IMR-90 (cell line): ENCODE measurements at regions not wholly inside any gene's neighbourhood (a gene's known extent, or its start where the extent isn't known, plus 50 kb on each side); places are given as distances from the start of the nearest gene placed in this dataset.

Experiments used
- ATAC-seq: fragments of 200-7000 bp; cut with Tn5 transposase; 2 replicates; pipeline ENCODE4 v1.9.1; 2020; ENCODE audit warnings: low read depth, mild to moderate bottlenecking, moderate library complexity
- BruUV-seq: library from RNA; stranded (reverse); fragments of 400-500 nt; replicated peaks from 2 replicates; lab custom pipeline; 2021; lab: Mats Ljungman, UMichigan
- CTCF ChIA-PET: fragments of 300-600 bp; formaldehyde crosslinking; extraction: SDS; loops from one replicate; lab custom pipeline; 2021; ENCODE audit warnings: antibody characterized with exemption; lab: Yijun Ruan, JAX
- POLR2A ChIA-PET: fragments of 300-600 bp; sonication (Branson Sonifier 250); formaldehyde crosslinking; loops from one replicate; lab custom pipeline; 2022; ENCODE audit warnings: antibody characterized with exemption; ENCODE audit not compliant: unreplicated experiment; lab: Charles Lee
- DNase-seq: peaks from one replicate; pipeline ENCODE4 v3.0.0; 2013
- H2AFZ ChIP-seq: replicated peaks from 2 replicates; pipeline ENCODE3; 2013; ENCODE audit warnings: low read length, mild to moderate bottlenecking; ENCODE audit not compliant: poor library complexity
- H2AK5ac ChIP-seq: 2 replicates; pipeline ENCODE4 v1.6.1; 2013; ENCODE audit warnings: low read depth, low read length, inconsistent platforms
- H2AK9ac ChIP-seq: replicated peaks from 2 replicates; pipeline ENCODE3; 2013; ENCODE audit warnings: mild to moderate bottlenecking, low read depth, low read length, moderate library complexity; ENCODE audit not compliant: poor library complexity
- H2BK120ac ChIP-seq: 2 replicates; pipeline ENCODE4 v1.6.1; 2013; ENCODE audit warnings: low read depth, low read length, inconsistent platforms
- H2BK15ac ChIP-seq: 3 replicates; pipeline ENCODE4 v1.6.1; 2013; ENCODE audit warnings: low read depth, low read length, inconsistent platforms
- H2BK20ac ChIP-seq: 2 replicates; pipeline ENCODE4 v1.6.1; 2013; ENCODE audit warnings: low read depth, mild to moderate bottlenecking, inconsistent platforms, low read length, moderate library complexity
- H2BK5ac ChIP-seq: 2 replicates; pipeline ENCODE4 v1.6.1; 2013; ENCODE audit warnings: mild to moderate bottlenecking, low read depth, low read length, inconsistent platforms; ENCODE audit not compliant: poor library complexity, severe bottlenecking
- H3K14ac ChIP-seq: replicated peaks from 2 replicates; pipeline ENCODE4 v1.6.1; 2013; ENCODE audit warnings: low read depth, low read length, inconsistent platforms
- H3K18ac ChIP-seq: 2 replicates; pipeline ENCODE4 v1.6.1; 2013; ENCODE audit warnings: low read depth, low read length, control low read depth
- H3K23ac ChIP-seq: 2 replicates; pipeline ENCODE4 v1.6.1; 2013; ENCODE audit warnings: low read depth, low read length, inconsistent platforms
- H3K27ac ChIP-seq: 2 replicates; pipeline ENCODE4 v1.5.1; 2013; ENCODE audit warnings: mild to moderate bottlenecking, control low read depth, low read length; ENCODE audit not compliant: insufficient read depth
- H3K27me3 ChIP-seq: 2 replicates; pipeline ENCODE4 v1.6.1; 2013; ENCODE audit warnings: low read length; ENCODE audit not compliant: control insufficient read depth, insufficient read depth
- H3K36me3 ChIP-seq: 2 replicates; pipeline ENCODE4 v1.6.1; 2013; ENCODE audit warnings: low read length, mixed read lengths; ENCODE audit not compliant: control insufficient read depth, insufficient read depth
- H3K4ac ChIP-seq: 2 replicates; pipeline ENCODE4 v1.6.1; 2013; ENCODE audit warnings: low read depth, low read length, inconsistent platforms
- H3K4me1 ChIP-seq: 2 replicates; pipeline ENCODE4 v1.6.1; 2013; ENCODE audit warnings: low read length, mixed read lengths; ENCODE audit not compliant: control insufficient read depth, insufficient read depth
- H3K4me2 ChIP-seq: 2 replicates; pipeline ENCODE4 v1.6.1; 2013; ENCODE audit warnings: low read depth, mild to moderate bottlenecking, control low read depth, low read length, moderate library complexity
- H3K4me3 ChIP-seq: 2 replicates; pipeline ENCODE4 v1.5.1; 2013; ENCODE audit warnings: low read depth, mild to moderate bottlenecking, control low read depth, low read length, moderate library complexity; ENCODE audit not compliant: insufficient read depth
- H3K56ac ChIP-seq: 2 replicates; pipeline ENCODE4 v1.6.1; 2013; ENCODE audit warnings: low read length, inconsistent platforms; ENCODE audit not compliant: insufficient read depth; ENCODE audit errors: extremely low read depth
- H3K79me1 ChIP-seq, 2 experiments: 2 replicates each; pipeline ENCODE4 v1.6.1; 2013; ENCODE audit warnings: low read length in 2 of 2, inconsistent platforms in 1 of 2, low read depth in 1 of 2
- H3K9ac ChIP-seq: 2 replicates; pipeline ENCODE4 v1.6.1; 2013; ENCODE audit warnings: low read depth, low read length, control low read depth
- H3K9me1 ChIP-seq: 2 replicates; pipeline ENCODE4 v1.6.1; 2013; ENCODE audit warnings: low read length, inconsistent platforms; ENCODE audit not compliant: insufficient read depth
- H3K9me3 ChIP-seq: 2 replicates; pipeline ENCODE4 v1.6.1; 2013; ENCODE audit warnings: low read length; ENCODE audit not compliant: control insufficient read depth, insufficient read depth
- H4K20me1 ChIP-seq: 2 replicates; pipeline ENCODE4 v1.6.1; 2013; ENCODE audit warnings: low read length, inconsistent platforms; ENCODE audit not compliant: insufficient read depth
- H4K5ac ChIP-seq: 2 replicates; pipeline ENCODE4 v1.6.1; 2013; ENCODE audit warnings: mild to moderate bottlenecking, low read depth, low read length, control low read depth
- H4K8ac ChIP-seq, 2 experiments: 2 replicates each; pipeline ENCODE4 v1.6.1; 2013; ENCODE audit warnings: low read depth in 2 of 2, low read length in 2 of 2, control low read depth in 1 of 2, inconsistent platforms in 1 of 2
- H4K91ac ChIP-seq: 2 replicates; pipeline ENCODE4 v1.6.1; 2013; ENCODE audit warnings: low read depth, low read length, inconsistent platforms; ENCODE audit not compliant: insufficient read depth
- FOS ChIP-seq: fragments of 150-350 bp; IDR thresholded peaks from 2 replicates; pipeline ENCODE4 v1.6.1; 2016; ENCODE audit warnings: low read depth, low read length
- POLR2A ChIP-seq: IDR thresholded peaks from 2 replicates; pipeline ENCODE4 v1.6.1; 2012; ENCODE audit warnings: mild to moderate bottlenecking, low read depth, low read length
- SMC3 ChIP-seq: fragments of 150-350 bp; IDR thresholded peaks from 2 replicates; pipeline ENCODE4 v1.6.1; 2016; ENCODE audit warnings: low read depth, mild to moderate bottlenecking, antibody characterized with exemption, low read length, moderate library complexity
- WGBS, 2 experiments: methylation state at CpG; one replicate each; pipeline versions ENCODE4 v1.1.5 to v1.1.7; 2013; ENCODE audit warnings: missing lambda C conversion rate in 2 of 2; ENCODE audit not compliant: insufficient read length in 1 of 2; ENCODE audit errors: extremely low coverage in 2 of 2; 5-methylcytosine and 5-hydroxymethylcytosine counted together
- dilution Hi-C: fragments of 300-500 bp; cut with HindIII; formaldehyde crosslinking; loops from one replicate; pipeline ENCODE4 v1.14.3; 2018; ENCODE audit warnings: low sequenced_read_pairs; ENCODE audit not compliant: unreplicated experiment
- in situ Hi-C: fragments of 300-500 bp; cut with MboI; formaldehyde crosslinking; loops from 3 replicates; pipeline ENCODE4 v1.14.3; 2019; ENCODE audit warnings: low sequenced_read_pairs, inconsistent platforms, mixed read lengths
- intact Hi-C: fragments of 100-400 bp; cut with micrococcal nuclease; formaldehyde crosslinking; loops from 2 replicates; pipeline ENCODE4 v1.10.0; 2022
- TF ChIP-seq, protein P1 (sequence below): fragments of 150-350 bp; IDR thresholded peaks from 2 replicates; pipeline ENCODE4 v1.6.1; 2016; ENCODE audit warnings: low read depth, mild to moderate bottlenecking, low read length, moderate library complexity, borderline replicate concordance

DNA sequence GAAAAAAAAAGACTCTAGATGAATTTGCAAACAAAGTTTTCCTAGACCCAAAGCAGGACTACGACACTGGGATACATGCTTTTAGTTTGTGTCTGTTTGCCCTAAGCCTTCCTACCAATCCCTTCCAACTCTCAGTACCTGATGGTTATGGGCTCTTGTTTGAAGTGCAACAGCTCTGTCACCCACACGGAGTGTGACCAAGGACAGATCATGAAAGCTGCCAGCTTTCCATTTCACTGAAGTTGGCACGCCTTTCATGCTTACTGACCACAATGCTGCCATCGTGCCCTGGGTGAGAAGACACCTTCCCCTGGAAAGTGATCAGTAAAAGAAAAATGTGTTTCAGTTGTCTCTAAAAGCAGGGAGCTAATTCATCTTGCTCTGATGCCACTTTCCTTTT, 312.5 kb upstream of the PTBP2 start:
- H3K9ac ChIP-seq, result no peak overlapping the region
- BruUV-seq, result no TSS peak
- CTCF ChIA-PET, result no interaction called here
- no peak overlapping the region for H3K4me2 ChIP-seq
- no peak overlapping the region for H3K14ac ChIP-seq
- H3K9me1 ChIP-seq, result no peaks in the 10 kb centered on the region
- H3K9me3 ChIP-seq, result no peaks in the 10 kb centered on the region
- POLR2A ChIA-PET, result no interaction called here
- no peaks in the 10 kb centered on the region for H3K79me1 ChIP-seq
- H3K36me3 ChIP-seq, result no peaks in the 10 kb centered on the region
- no peak overlapping the region for H2BK5ac ChIP-seq
- H2BK120ac ChIP-seq, result no peak overlapping the region
- H2BK15ac ChIP-seq, result no peak overlapping the region
- ATAC-seq (no peak), DNase-seq (no peak)
- H3K27me3 ChIP-seq, result peaks cover 7% of the 10 kb centered on the region; the same call in 1 of the 2 replicates
- H2AK9ac ChIP-seq, result no peak overlapping the region
- intact Hi-C loops, result no loop called here
- no peak overlapping the region for H3K18ac ChIP-seq
- H2AK5ac ChIP-seq, result no peak overlapping the region
- no peak overlapping the region for H4K91ac ChIP-seq
- H4K5ac ChIP-seq, result no peak overlapping the region
- H2BK20ac ChIP-seq, result no peak overlapping the region
- dilution Hi-C loops, result no loop called here
- H3K56ac ChIP-seq, result no peak overlapping the region
- no peak overlapping the region for H3K27ac ChIP-seq
- no peaks in the 10 kb centered on the region for H3K4me1 ChIP-seq
- no peak overlapping the region for H3K4me3 ChIP-seq
- H4K8ac ChIP-seq, result no peak overlapping the region
- TF ChIP-seq, protein P1, sequence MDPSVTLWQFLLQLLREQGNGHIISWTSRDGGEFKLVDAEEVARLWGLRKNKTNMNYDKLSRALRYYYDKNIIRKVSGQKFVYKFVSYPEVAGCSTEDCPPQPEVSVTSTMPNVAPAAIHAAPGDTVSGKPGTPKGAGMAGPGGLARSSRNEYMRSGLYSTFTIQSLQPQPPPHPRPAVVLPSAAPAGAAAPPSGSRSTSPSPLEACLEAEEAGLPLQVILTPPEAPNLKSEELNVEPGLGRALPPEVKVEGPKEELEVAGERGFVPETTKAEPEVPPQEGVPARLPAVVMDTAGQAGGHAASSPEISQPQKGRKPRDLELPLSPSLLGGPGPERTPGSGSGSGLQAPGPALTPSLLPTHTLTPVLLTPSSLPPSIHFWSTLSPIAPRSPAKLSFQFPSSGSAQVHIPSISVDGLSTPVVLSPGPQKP, result no peak
- TF ChIP-seq SMC3, result no peak
- no peak for TF ChIP-seq POLR2A
- TF ChIP-seq FOS, result no peak
- H3K23ac ChIP-seq, result no peak overlapping the region
- H3K4ac ChIP-seq, result no peak overlapping the region
- H2AFZ ChIP-seq, result peak overlapping the region; percentile 46
- WGBS, 2 experiments, result no CpG with 5 or more reads among the region's 4 CpGs
- in situ Hi-C loops, result no loop called here
- no peaks in the 10 kb centered on the region for H4K20me1 ChIP-seq
